Body of pancreas (tissue), 4 donors: ENCODE measurements at regions not wholly inside any gene's neighbourhood (a gene's known extent, or its start where the extent isn't known, plus 50 kb on each side); places are given as distances from the start of the nearest gene placed in this dataset.

ENCODE experiments used
- CTCF ChIP-seq, 7 experiments: fragments of 450-650 bp in 4 of 7; fragments of 200-600 bp in 3 of 7; sonication (generic) in 3 of 7; IDR thresholded peaks; one replicate each; pipeline ENCODE4 v1.5.1; 2016 to 2019; ENCODE audit warnings: antibody characterized with exemption in 7 of 7
- POLR2A ChIP-seq, 3 donors: fragments of 450-650 bp; IDR thresholded peaks; one replicate each; pipeline ENCODE4 v1.6.1; 2016; ENCODE audit warnings: antibody characterized with exemption in 3 of 3, mild to moderate bottlenecking in 2 of 3

GRCh38 chrY:12496007-12496406, 205.0 kb upstream of the USP9Y start:
- TF ChIP-seq CTCF (IDR thresholded peaks at IDR 0.05): no peak
- TF ChIP-seq POLR2A (IDR thresholded peaks at IDR 0.05): no peak
